CD4-positive, alpha-beta T cell treated with Interleukin-1 beta for 1 hour (primary cell): ENCODE measurements at regions not wholly inside any gene's neighbourhood (a gene's known extent, or its start where the extent isn't known, plus 50 kb on each side); places are given as distances from the start of the nearest gene placed in this dataset.
"Not testable (repeated sequence)": the region's sequence is repeated elsewhere in the genome, so short reads cannot be mapped to it uniquely, and the experiment has no call there.

Source experiments
- DNase-seq, 2 donors: peaks; one replicate each; pipeline ENCODE4 v3.0.0-alpha.2; 2020 to 2022

DNA sequence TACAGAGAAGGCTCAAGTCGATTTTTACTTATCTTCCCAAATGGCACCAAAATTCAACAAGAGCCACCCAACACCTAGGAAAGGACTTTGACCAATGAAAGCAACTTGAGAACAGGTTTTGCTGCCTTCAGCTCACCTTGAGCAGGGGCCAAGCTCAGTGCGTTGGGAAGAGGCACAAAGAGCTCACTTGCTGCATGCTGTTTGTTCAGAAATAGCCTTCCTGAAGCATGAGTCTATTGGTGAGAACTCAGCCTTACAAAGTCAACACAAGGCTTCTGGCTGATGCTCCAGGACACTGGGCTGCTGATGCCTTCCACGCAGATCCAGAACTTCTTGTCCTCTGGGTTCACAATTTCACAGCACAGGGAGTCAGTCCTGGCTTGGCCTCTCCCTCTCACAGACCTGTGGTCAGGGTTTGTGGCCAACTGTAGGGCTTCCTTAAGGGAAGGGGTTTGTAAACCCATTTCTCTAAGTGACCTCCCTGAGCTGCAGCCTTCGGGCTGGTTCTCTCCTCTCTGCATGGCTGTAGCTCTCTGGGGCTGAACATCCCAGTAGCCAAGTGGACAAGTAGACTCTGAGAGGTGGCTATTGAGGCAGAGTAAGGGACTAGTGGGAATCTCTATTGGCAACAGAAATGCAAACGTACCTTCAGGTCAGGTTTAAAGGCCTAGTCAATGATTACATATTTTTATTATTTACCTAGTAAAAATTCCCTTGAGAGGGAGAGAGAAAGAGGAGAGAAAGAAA, 124.7 kb upstream of the GATA6 start:
- DNase-seq, result no peak

DNA sequence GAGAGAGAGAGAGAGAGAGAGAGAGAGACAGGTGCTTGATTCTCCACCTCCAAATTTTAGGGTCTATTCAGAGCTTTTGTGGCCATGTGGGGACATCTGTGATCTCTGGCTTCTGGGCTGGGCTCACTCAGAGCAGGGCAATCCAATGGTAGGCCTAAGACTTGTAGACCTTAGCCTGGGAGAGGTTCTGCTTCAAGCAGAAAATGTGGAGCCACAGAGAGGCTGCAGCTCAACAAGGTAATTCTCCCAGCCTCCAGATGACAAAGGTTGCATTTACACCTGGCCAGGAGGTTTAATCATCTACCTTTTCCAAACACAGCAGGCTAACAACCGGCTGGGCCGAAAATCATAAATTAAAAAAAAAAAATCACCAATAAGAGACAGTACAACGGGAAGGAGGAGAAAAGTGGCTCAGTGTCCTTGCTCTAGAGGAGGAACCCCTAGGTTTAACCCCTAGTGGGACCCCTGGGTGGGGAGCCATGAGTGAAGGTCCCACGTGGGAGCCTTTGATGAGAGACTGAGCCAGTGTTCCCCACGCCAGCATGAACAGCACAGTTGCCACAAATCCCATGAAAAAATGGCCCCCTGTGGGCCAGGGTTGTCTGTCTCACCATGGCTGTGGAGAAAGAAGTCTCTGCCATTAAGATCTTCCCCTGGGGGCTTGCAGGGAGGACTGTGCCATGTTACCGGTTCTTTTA, 124.0 kb upstream of the GATA6 start:
- DNase-seq, result no peak

DNA sequence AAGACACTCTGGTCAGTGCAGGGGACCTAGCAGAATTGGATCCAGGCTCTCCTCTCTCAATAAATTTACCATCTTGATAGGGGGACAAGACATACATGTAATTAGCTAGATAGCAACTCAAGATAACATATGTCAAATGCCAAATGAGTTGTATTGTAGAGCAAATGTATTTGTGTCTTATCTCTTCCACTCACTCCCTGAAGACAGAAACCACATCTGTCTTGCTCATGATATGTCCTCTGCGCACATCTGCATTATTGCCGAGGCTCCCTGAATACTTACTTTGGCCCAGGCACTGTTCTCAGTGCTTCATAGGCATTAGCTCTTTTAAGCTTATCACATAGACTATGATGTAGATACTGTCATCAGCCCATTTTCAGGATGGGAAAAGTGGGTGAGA, 122.9 kb upstream of the GATA6 start:
- no peak for DNase-seq

DNA sequence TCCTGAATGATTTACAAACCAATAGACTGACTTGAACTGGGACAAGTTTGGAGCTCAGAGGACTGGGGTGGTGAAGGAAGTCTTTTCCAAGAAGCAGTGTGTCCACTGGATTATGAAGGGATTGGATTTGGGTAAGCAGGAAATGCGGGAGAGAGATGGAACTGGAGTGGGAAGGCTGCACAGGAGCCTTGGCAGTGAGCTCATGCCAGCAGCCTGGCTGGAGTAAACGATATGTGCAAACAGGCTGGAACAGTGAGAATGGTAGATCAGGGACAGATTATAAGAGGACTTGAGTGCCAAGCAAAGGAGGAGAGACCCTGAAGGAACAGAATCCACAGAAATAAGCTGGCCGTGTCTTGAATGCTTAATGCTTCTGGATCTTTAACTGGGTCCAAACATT, 121.9 kb upstream of the GATA6 start:
- no peak for DNase-seq

DNA sequence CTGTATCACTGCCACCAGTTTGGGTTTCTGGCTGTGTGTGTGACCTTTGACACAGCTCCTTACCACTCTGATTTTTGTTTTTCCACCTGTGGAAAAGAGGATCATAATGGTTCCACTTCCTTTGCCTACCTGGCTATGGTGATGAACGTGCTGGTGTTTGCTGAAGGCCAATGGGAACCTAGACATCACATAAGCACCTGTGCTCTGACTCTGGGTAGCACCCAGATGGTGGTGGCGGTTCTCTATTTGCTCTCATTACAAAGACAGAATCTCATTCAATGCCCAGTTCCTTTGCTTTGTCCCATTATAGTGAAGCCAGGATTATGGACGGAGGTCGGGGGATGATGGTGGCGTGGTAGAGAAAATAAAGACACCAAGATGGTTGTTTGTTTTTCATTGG, 121.2 kb upstream of the GATA6 start:
- DNase-seq, result no peak

DNA sequence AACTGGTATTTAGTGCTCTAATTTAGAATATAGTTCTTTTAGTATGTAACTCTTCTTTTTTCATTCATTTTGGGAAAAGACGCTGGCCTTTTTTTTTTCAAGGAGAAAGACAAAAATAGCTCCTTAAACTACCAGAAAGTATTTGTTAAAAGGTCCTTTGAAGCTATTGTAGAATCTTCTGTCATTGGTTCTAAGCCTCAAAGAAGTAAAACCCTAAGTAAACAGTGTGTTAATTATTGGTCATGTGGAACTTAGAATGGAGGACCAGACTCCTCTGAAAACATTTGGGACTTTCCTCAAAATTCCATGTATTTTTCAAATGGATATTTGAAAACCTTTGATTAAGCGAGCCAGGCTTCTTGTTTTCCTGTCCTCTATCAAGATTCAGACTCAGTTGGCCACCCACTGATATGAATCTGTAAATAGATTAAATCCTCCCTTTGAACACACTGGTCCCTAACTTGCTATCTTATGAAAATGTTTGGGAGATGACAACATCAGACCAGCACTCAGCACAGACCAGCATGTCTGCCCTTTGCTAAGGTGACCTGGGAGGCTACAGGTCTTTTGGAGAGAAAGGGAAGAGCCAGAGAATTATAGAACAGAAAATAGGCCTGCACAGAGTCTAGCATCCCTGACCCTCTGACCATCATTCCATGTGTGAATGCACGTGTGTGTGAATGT, 120.3 kb upstream of the GATA6 start:
- no peak for DNase-seq

DNA sequence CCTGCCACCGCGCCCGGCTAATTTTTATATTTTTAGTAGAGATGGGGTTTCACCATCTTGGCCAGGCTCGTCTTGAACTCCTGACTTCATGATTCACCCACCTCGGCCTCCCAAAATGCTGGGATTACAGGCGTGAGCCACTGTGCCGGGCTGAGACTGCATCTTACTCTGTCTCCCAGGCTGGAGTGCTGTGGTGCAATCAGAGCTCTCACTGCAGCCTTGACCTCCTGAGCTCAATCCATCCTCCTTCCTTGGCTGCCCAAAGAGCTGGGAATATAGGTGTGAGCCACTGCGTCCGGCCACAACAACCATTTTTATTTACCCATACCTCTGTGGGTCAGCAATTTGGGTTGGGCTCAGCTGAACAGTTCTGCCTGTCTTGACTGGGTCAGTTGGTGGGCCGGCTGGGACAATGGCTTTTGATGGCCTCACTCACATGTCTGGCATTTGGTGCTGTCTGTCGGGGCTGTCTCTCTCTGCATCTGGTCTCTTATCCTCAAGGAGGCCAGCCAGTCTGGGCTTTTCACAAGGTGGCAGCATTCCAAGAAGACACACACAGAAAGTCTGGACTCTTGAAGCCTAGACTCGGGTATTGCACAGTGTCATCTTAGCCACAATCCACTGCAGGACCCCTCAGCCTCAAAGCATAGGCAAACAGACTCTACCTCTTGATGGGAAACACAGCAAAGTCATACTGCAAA, 116.8 kb upstream of the GATA6 start:
- no peak for DNase-seq

DNA sequence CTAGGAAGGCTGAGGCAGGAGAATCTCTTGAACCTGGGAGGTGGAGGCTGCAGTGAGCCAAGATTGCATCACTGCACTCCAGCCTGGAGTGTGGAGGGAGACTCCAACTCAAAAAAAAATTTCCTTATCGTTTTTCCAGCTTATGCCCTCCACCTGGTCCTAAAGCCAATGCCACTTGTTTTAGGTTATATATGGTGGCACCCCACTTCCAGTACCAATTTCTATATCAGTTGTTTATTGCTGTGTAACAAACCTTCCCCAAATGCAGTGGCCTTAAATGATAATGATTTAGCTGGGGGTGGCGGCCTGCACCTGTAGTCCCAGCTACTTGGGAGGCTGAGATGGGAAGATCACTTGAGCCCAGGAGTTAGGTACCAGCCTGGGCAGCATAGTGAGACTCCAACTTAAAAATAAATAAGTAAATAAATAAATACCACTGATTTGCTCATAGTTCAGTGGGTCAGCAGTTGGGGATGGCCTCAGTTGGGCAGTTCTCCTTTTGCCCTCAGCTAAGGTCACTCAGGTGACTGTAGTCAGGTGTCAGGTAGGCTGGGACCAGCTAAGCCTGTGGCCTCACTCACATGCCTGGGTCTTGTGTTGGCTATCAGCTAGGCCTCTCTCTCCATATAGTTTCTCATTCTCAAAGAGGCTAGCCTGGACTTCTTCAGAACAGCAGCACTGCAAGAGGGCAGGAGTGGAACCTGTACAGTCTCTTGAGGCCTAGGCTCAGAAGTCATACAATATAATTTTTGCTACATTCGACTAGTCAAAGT, 113.7 kb upstream of the GATA6 start:
- DNase-seq, result no peak

DNA sequence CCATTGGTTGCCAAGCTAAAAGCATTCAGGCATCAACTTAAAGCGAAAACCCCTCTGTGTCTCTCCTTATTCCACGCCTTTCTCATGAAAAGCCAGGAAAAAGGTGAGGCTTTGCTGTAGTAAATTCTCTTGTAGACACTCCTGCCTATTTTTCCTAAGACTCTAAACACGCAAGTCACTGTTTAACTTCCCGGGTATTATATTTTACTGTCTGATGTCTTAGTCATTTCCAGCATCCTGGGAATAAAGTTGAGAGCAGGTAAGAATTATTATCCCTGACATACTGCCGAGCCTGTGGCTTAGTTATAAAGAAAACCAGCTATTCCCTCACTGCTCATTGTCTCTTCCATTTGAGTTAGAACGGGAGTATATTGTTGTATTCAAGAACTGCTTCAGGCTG, 112.4 kb upstream of the GATA6 start:
- no peak for DNase-seq

DNA sequence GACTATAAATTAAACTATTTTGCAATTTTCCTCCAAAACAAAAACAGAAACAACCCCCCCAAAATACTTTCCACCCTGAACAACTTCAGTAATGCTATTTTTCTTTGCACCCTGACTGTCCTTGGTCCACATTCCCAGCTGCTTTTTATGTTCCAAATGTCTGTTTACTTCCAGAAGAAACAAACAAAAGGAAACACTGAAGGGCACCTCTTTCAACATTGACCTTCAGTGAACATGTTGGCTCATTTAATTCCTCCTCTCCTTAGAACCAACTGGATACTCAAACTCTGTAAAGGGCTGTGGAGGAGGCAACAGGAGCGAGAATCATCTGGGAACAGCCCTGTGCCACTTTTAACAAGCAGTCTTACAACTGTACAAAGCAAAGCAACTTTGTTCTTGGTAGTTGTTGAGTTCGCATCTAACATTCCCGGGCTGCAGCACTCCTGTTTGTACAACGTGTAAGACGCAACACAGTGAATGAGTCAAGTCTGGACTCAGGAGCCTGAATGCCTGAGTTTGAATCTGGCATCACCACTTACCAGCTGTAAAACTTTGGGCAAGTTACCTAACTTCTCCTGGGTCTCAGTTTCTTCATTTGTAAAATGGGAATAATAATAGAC, 111.4 kb upstream of the GATA6 start:
- no peak for DNase-seq

DNA sequence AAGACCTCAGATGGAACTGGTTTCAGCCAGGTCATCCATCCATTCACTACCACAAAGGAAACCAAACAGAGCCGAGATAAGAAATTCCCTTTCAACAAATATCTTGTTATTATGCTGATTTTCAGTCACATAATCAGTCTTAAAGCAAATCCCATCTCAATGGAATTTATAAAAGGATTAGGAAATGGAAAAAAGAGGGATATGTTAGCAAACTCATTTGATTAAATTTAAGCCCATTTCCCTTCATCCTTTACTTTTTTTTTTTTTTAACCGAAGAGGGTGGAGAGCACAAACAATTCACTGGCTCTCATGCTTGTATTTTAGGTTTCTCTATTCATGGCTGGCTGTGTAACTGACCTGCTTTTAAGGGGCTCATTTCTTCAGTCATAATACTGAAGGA, 109.0 kb upstream of the GATA6 start:
- no peak for DNase-seq

DNA sequence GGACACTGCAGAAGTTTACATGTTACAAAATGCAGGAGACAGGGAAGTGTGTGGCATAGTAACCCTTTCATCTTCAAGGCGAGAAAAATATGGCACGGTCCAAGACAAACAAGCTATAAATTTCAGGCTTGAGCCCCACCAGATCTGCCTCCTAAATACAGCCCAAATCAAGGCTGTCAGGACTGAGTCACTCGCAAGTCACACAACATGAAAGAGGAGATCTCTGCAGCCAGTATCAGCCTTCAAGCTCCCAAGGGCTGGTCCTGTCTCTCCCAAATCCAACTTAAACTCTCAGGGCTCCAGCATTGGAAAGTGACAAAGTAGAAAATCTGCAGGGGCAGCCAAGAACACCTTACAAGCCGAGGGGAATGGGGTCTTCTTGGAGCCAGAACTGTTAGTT, 106.3 kb upstream of the GATA6 start:
- no peak for DNase-seq

DNA sequence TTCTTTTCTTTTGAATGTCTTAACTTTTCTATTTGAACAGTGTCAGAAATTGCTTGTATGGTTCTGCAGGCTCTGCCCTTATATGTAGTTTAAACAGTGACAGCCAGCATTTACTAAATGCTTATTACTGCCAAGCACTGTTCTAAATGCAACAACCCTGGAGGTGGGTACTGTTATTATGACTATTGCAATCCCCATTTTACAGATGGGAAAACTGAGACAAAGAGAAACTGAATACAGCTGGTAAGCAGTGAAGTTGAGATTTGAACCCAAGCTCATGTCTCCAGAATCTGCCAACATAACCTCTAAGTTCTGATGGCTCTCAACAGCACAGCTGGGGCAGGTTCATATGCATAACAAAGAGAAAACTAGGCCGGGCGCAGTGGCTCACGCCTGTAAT, 105.7 kb upstream of the GATA6 start:
- DNase-seq, result no peak

DNA sequence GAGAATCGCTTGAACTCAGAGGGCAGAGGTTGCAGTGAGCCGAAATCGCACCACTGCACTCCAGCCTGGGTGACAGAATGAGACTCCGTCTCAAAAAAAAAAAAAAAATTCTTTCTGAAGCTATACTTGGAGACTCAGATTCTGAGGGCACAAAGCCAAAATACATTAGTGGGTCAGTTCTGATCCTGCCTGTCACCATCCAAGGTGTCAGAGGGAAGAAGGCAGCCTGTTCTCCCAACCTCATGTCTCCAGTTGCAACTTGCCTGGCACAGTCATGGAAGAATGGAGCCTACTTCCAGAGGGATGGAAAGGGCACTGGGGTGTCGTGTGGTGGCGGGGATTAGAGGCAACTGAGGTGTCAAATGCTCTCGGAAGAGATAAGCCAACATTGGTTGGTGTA, 104.8 kb upstream of the GATA6 start:
- DNase-seq, result no peak

DNA sequence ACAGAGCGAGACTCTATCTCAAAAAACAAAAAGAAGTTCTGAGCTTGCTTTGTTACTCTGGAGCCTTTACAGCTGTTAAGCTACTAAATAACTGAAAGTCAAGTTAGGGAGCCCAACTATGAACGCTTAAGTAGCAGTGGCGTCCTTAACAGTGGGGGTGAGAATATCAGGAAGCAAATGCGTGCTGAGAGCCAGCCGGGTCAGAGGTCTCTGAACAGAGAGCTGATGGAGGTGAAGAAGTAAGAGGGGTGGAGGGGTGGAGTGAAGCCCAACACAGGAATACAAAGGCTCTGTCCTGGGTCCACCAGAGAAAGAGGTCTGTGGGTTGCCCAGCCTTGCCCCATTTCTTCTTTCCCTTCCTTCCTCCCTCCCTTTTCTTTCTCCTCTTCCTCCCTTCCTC, 104.1 kb upstream of the GATA6 start:
- no peak for DNase-seq

DNA sequence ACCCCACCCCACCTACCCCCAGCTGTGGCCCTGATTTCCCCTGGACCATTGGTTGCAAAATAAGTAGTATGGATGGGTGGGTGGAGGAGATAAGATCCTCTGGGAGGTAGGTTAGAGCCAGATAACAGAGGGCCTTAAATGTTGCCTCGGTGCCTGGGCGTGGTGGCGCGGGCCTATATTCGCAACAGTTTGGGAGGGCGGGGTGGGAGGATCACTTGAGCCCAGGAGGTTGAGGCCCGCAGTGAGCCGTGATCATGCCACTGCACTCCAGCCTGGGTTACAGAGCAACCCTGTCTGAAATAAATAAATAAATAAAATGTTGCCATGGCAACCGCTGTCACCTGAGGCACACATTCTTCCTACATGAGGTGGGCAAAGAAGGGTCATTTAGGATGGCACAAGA, 103.3 kb upstream of the GATA6 start:
- no peak for DNase-seq

DNA sequence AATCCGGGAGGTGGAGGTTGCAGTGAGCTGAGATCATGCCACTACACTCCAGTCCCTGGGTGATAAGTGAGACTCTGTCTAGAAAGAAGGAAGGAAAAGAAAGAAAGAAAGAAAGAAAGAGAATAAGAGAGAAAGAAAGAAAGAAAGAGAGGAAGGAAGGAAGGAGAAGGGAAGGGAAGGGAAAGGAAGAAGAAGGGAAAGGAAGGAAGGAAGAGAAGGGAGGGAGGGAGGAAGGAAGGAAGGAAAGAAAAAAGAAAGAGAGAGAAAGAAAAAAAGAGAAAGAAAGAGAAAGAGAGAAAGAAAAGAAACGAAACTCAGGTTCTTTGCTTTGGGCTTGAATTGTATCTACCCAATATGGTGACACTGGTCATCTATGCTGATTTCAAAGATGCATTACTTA, 102.3 kb upstream of the GATA6 start:
- DNase-seq, result no peak

DNA sequence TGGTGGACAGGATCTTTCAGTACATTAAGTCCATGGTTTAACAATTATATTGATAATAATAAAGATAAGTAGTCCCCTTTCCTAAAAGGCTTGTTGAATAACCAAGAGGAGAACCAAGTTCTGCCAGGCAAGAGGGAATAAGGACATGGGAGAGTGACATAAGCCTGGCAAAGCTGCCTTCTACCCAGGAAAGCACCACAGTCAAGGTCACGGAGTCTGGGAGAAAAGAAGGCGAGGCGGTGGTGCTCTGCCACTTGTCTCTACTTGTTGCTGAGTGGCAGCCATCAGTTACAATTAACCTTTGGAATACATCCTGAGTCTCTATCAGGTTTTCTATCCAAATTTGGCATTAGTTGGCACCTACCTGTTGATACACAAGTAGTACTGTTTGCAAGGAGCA, 101.7 kb upstream of the GATA6 start:
- no peak for DNase-seq

DNA sequence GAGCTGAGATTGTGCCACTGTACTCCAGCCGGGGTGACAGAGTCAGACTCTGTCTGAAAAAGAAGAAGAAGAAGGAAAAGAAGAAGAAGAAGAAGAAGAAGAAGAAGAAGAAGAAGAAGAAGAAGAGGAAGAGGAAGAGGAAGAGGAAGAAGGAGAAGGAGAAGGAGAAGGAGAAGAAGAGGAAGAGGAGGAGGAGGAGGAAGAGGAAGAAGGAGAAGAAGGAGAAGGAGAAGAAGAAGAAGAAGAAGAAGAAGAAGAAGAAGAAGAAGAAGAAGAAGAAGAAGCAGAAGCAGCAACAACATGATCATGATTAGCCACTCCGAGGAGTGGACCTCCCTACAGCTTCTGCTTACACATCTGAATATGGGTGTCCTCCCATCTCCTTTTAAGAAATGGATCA, 100.6 kb upstream of the GATA6 start:
- not testable (repeated sequence) for DNase-seq

DNA sequence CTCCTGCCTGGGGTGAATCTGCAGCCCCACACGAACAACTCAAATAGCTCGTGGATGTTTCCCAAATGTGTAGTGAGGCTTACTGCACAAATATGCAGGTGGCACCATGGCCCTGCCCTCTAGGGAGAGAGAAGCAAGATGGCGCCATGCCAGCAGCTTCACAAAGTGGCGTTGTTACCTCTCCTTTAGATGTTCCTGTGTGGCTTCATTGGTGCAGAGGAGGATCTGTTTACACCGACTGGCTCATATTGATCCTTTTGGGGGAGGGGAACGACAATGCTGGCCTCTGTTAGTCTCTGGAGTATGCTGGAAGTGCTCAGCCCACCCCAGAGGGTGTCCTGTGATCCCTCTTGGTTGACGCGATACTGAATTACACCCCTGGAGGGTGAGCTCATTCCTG, 99.5 kb upstream of the GATA6 start:
- DNase-seq, result no peak

DNA sequence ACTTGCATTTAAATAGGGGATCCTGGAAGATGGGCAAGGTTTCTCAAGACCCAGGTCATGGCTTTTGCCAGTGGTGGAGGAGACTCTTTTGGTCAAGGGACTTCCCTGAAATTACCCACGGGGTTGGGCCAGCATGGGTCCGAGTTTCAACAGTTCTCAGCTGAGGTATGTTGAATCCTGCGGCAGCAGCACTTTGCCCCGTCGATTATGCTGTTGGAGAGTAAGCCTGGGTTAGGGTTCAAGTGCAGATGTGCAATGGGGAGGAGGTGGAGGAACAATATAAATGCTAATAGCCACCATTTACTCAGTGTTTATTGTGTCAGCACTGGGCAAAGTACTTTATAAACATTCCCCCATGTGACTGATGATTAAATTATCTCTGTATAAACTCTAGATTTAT, 96.0 kb upstream of the GATA6 start:
- no peak for DNase-seq

DNA sequence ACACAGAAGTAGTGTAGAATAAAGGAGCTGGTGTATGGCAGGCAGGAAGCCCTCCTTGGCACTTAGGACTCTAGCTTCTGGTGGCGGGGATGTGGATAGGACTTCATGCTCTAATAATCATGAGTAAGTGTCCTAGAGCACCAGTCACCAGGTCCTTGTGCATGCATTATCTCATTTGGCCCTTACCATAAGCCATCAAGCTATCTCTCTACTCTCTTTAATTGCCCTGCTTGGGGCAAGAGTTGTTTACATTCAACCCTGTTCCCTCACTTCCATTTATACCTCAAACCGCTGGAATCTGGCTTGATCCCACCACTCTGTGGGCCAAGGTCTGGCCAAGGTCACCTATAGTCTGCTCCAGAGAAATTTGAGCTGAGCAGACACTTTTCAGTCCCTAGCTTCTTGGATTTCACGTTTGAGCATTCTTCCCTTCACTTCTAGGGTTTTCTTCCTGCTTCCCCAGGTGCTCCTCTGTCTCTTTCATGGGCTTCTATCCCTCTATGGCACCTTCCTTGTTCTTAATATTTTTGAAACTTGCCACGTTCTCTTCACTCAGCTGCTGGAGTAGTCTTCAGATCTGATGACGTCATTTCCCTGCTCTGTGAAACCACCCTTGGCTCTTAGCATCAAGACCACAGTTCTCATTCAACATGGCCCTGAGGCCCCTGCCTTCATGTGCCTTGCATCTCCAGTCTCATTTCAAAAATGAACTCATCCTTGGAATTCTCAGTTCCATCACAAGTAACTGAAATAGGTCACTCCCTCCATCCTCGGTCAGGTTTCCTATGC, 94.9 kb upstream of the GATA6 start:
- DNase-seq, result no peak
